BJ (cell line): ENCODE measurements at regions not wholly inside any gene's neighbourhood (a gene's known extent, or its start where the extent isn't known, plus 50 kb on each side); places are given as distances from the start of the nearest gene placed in this dataset.

ENCODE experiments used
- CTCF ChIA-PET: fragments of 350-600 bp; formaldehyde crosslinking; extraction: SDS; loops from one replicate; lab custom pipeline; 2021; ENCODE audit warnings: antibody characterized with exemption, inconsistent platforms; lab: Yijun Ruan, JAX
- POLR2A ChIA-PET: fragments of 300-600 bp; sonication (Branson Sonifier 250); formaldehyde crosslinking; extraction: SDS; loops from one replicate; lab custom pipeline; 2021; ENCODE audit warnings: antibody characterized with exemption; lab: Charles Lee
- DNase-seq: peaks from one replicate; pipeline ENCODE4 v3.0.0-alpha.2; 2011; ENCODE audit warnings: low read depth
- H3K27me3 ChIP-seq: 2 replicates; pipeline ENCODE4 v1.6.0; 2011; ENCODE audit warnings: low read length; ENCODE audit not compliant: control insufficient read depth, insufficient read depth
- H3K36me3 ChIP-seq: 2 replicates; pipeline ENCODE4 v1.5.1; 2011; ENCODE audit warnings: low read length; ENCODE audit not compliant: control insufficient read depth, insufficient read depth
- H3K4me3 ChIP-seq: 2 replicates; pipeline ENCODE4 v1.5.1; 2011; ENCODE audit warnings: low read depth, mild to moderate bottlenecking, control low read depth, low read length
- CTCF ChIP-seq: IDR thresholded peaks from 2 replicates; pipeline ENCODE4 v1.5.1; 2011; ENCODE audit warnings: low read depth, mild to moderate bottlenecking, control low read depth, inconsistent platforms, low read length, moderate library complexity; ENCODE audit not compliant: insufficient read depth

DNA sequence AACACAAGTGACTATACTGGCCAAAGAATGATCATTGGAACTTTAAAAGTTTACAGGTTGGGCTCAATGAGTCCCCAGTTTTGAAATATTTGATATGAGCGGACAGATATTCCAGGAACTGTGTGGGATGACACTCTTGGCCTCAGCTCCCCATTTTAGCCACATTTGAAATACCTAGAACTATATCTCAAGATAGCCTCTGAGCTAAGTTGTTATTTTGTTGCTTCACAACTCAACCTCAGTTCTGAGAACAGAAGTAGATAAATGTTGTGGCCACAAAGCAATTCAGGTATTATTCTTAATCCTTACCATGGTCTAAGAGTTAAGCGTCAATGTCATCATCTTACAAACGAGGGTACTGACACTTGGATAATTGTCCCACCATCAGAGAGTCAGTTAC is 172.2 kb upstream of the SETBP1 start:
- POLR2A ChIA-PET: interaction anchor here (0.6 kb wide), 1 partner anchor 196 kb away, joined by 3 read pairs; no protein-coding TSS in a partner anchor
- no peak for DNase-seq
- CTCF ChIA-PET: no interaction called here
- H3K27me3 ChIP-seq: no peaks in the 10 kb centered on the region
- H3K36me3 ChIP-seq: no peaks in the 10 kb centered on the region
- no peak overlapping the region for H3K4me3 ChIP-seq
- no peak for TF ChIP-seq CTCF

DNA sequence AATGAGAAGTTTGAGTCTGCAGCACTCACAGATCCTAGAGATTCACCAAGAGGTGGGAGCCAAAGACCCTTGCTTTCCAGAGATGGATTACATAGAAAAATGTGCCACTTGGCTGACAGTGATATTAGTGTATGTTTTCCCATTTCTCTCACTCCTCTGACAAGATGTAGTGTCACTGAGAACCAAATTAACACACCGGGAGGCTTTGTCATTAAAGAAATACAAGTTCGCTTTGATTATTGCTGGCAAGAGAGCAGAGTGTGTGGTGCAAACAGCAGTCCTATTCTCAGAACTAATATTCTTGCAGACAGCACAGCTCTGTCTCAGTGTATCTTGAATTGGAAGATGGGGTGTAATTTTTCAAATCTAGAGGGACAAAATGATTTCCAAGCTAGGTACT is 171.6 kb upstream of the SETBP1 start:
- H3K36me3 ChIP-seq: no peaks in the 10 kb centered on the region
- CTCF ChIA-PET: no interaction called here
- no peaks in the 10 kb centered on the region for H3K27me3 ChIP-seq
- DNase-seq: no peak
- POLR2A ChIA-PET: no interaction called here
- H3K4me3 ChIP-seq: no peak overlapping the region
- TF ChIP-seq CTCF: no peak

- DNase-seq: no peak
- no peaks in the 10 kb centered on the region for H3K27me3 ChIP-seq
- no peak for TF ChIP-seq CTCF
- CTCF ChIA-PET: interaction anchor here (0.9 kb wide), 1 partner anchor 68 kb away, joined by 3 read pairs; no protein-coding TSS in a partner anchor
- H3K36me3 ChIP-seq: no peaks in the 10 kb centered on the region
- POLR2A ChIA-PET: no interaction called here
- no peak overlapping the region for H3K4me3 ChIP-seq
These were observed 170.3 kb upstream of the SETBP1 start for GRCh38 chr18:44510390-44510789.

GRCh38 chr18:44513233-44513632 is 167.5 kb upstream of the SETBP1 start:
- Histone ChIP-seq H3K27me3 (no peaks in the 10 kb centered on the region), H3K4me3 (no peak overlapping the region), H3K36me3 (no peaks in the 10 kb centered on the region)
- POLR2A ChIA-PET: no interaction called here
- DNase-seq: no peak
- CTCF ChIA-PET: no interaction called here
- no peak for TF ChIP-seq CTCF

GRCh38 chr18:44514106-44514505 is 166.6 kb upstream of the SETBP1 start:
- DNase-seq: no peak
- CTCF ChIA-PET: no interaction called here
- H3K36me3 ChIP-seq: no peaks in the 10 kb centered on the region
- POLR2A ChIA-PET: interaction anchor here (1.0 kb wide), 1 partner anchor 165 kb away, joined by 4 read pairs; no protein-coding TSS in a partner anchor
- no peaks in the 10 kb centered on the region for H3K27me3 ChIP-seq
- no peak overlapping the region for H3K4me3 ChIP-seq
- TF ChIP-seq CTCF: no peak
